ELR (cell line): ENCODE measurements at regions not wholly inside any gene's neighbourhood (a gene's known extent, or its start where the extent isn't known, plus 50 kb on each side); places are given as distances from the start of the nearest gene placed in this dataset.
A peak's percentile ranks its signal among the peaks of the same experiment; 100 is the strongest.
"Not testable (repeated sequence)": the region's sequence is repeated elsewhere in the genome, so short reads cannot be mapped to it uniquely, and the experiment has no call there.

ENCODE experiments used
- DNase-seq: peaks from one replicate; pipeline ENCODE4 v3.0.0-alpha.2; 2015; ENCODE audit warnings: low read depth

DNA sequence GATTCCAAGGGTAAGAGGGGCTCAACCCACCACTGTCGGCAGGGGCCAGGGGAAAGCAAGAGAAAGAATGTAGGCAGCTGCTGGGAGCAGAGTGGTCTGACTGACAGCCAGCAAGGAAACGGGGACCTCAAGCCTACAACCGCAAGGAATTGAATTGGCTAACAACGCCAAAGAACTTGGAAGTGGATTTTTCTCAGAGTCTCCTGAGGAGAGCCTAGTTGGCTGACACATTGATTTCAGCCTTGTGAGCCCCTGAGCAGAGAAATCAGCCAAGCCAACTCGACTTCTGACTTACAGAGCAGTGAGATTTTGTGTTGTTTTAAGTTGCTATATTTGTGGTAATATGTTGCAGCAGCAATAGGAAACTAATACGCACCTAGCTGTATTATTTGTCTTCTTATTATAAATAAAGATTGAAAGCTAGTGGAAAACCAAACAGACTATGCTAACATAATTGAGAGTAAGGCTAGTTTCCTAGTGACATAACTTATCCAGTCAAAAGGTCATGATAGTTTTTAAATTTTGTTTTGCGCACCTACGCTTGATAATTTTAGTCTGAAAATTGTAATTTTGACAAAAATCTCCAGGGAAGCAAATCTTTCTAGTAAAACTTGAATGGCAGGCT lies 145.8 kb upstream of the HCCS start:
- no peak for DNase-seq

- DNase-seq: no peak
These were observed 145.1 kb upstream of the HCCS start for GRCh38 chrX:10966057-10966456.

DNA sequence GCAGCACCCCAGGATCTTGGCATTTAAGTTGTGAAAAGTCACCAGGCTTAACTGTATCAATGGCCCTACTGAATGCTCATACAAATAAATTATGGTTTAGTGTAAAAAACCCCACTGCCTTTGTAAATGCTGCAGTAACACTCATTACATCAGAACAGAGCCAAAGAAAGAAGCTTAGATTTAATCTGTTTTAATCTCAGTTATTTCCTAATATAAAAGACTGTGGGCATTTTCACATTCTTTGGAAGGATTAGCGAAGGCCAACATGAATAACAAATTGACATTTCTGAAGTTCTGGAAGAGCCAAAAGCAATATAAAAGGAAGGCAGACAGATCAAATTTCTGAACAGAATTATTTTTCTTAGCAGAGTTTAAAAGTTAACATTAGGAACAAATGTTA lies 140.0 kb upstream of the HCCS start:
- DNase-seq: no peak

DNA sequence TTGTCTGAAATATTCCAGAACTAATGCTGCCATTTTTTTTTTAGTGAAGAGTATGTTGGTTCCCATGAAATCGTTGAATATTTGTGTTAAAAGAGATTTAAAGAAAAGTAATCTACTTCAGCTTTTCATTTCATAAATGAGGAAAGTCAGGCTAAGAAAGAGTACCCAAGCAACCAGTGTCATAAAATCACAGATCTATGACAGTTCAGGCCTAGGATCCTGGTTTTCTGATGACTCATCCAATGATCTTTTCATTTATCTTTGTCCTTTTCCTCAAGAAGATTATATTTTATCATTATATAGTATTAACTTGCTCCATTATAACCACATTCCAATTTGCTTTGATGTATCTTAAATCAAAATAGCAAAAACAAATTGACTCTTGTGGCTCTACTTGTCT lies 139.4 kb upstream of the HCCS start:
- DNase-seq: no peak

GRCh38 chrX:10972706-10973105 lies 138.4 kb upstream of the HCCS start:
- DNase-seq: no peak

DNA sequence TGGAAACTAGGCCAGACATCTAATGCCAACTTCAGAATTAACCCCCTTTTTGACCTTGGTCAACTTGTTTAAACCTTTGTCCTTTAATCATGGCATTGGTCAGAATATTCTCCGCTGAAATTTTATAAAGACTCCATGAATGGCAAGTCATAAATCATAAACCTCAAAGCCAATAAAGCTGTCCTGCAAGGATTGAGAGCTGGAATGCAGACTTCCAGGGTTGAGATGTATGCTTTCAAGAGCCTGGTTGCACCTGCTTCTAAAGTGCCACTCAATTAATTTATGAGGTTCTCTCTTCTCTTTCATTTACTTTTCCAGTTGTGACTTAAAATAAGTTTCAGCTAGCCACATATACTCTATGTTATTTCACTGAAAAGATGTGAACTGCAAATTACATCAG lies 136.2 kb upstream of the HCCS start:
- DNase-seq: no peak

- DNase-seq: peak; percentile 1
These were observed 131.2 kb upstream of the HCCS start for GRCh38 chrX:10979956-10980355.

GRCh38 chrX:10981506-10981905 lies 129.6 kb upstream of the HCCS start:
- DNase-seq: no peak

DNA sequence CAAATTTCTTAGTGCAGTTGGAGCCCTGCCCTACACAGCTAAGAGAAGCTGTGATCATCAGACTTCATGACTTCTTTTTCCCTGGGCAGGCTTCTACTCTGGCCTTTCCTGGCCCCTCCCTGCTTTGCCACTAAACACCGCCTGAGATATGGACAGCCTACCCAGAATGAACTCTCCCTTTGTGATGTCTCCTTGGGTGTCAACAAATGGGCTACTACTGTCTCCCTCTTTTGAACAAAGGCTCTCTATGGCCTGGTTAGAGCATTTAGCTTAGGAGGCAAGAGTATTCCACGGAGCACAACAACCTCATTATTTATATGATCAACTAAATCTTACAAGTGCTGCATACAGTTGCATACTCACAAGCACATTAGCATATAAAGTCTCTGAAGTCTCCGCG lies 127.6 kb upstream of the HCCS start:
- no peak for DNase-seq

- no peak for DNase-seq
These were observed 126.9 kb upstream of the HCCS start for GRCh38 chrX:10984213-10984612.

- DNase-seq: no peak
These were observed 124.5 kb upstream of the HCCS start for GRCh38 chrX:10986616-10987015.

DNA sequence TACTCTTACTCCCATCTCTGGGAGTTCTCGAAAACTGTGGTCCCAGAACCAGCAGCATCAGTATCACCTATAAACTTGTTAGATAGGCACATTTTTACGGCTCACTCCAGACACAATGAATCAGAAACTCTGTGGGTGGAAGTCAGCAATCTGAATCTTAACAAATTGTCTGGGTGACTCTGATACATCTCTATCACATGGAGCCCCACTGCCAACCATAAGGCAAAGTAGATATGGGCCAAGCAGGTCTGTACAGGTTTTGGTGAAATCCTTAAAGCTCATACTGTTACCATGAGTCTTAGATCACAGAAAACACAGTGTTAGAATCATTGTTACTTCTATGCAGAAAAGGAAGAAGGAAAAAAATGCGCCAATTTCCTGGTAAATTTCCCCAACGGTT lies 122.5 kb upstream of the HCCS start:
- no peak for DNase-seq

- peak; percentile 5 for DNase-seq
These were observed 121.7 kb upstream of the HCCS start for GRCh38 chrX:10989386-10989785.

GRCh38 chrX:10990418-10990817 lies 120.7 kb upstream of the HCCS start:
- DNase-seq: no peak

DNA sequence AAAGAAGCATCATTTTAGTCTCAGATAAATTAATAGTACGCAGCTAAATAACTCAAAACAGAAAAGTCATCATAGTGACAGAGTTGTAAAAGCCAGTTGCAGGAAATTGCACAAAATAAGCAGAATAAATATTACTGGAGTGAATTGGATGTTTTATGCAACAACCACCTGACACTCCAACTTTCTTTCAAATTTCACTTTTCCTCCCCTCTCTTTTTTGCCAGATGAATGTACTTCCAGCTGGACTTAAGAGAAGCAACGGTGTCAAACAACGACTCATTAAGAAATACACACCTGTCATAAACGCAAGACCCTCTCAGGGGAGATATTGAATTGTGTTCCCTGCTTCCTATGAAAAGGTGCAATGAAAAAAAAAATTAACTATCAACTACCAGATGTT lies 120.2 kb upstream of the HCCS start:
- DNase-seq: no peak

DNA sequence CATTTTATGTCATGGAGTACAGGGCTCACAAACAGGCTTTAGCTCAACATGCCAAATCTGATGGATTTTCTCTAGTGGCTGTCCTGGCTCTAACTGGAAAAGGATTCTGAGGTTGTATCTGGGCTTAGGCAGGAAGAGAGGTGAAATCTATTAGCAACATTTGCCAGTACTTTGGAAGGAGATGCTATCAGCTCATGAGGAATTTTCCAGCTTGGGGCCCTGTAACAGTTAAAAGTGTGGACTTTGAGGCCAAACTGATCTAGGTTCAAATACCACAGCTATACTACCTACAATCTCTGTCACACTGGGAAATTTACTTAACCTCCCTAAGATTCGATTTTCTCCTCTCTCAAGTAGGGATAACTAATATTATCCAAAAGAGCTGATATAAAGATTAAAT lies 119.0 kb upstream of the HCCS start:
- no peak for DNase-seq

GRCh38 chrX:11007076-11007475 lies 104.1 kb upstream of the HCCS start:
- not testable (repeated sequence) for DNase-seq

DNA sequence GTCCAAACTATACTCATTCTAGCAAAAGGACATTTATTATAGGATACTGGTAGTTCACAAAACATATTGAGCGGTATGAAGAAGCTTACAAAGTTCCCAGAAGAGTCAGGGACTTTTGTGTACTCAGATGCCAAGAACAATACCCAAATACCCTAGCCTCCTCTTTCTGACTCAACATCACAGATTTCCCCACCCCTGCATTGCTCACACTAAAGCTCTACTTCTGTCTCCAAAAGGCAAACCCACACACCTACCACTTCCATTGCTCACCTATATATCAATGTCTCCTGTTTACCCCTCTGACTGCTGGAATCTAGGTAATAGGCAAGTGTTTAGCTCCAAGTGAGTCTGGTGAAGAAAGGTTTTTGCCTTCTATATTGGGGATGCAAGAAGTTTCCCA lies 100.7 kb upstream of the HCCS start:
- no peak for DNase-seq

- DNase-seq: no peak
These were observed 94.4 kb upstream of the HCCS start for GRCh38 chrX:11016728-11017127.

- not testable (repeated sequence) for DNase-seq
These were observed 88.5 kb upstream of the HCCS start for GRCh38 chrX:11022588-11022987.

GRCh38 chrX:11039926-11040325 lies 71.2 kb upstream of the HCCS start:
- no peak for DNase-seq

GRCh38 chrX:11040405-11040804 lies 70.7 kb upstream of the HCCS start:
- no peak for DNase-seq

GRCh38 chrX:11040996-11041395 lies 70.1 kb upstream of the HCCS start:
- no peak for DNase-seq

DNA sequence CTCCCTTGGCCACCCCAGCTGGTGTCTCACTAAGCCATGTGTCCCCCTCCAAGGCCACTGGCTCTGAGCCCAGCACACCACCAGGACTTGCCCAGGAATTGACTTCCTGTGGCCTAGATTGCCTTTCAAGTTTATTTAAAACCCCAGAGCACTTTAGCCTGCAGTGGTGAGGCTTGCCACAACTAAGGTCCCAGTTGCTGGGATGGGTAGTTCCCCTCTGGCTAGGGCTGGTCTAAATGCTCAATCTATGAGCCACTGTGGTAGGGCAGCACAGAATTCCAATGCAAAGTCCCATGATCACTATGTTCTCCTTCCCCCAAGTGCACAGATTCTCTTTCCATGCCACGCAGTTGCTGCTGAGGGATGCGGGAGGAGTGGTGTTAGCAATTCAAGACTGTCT lies 61.1 kb upstream of the HCCS start:
- DNase-seq: no peak

DNA sequence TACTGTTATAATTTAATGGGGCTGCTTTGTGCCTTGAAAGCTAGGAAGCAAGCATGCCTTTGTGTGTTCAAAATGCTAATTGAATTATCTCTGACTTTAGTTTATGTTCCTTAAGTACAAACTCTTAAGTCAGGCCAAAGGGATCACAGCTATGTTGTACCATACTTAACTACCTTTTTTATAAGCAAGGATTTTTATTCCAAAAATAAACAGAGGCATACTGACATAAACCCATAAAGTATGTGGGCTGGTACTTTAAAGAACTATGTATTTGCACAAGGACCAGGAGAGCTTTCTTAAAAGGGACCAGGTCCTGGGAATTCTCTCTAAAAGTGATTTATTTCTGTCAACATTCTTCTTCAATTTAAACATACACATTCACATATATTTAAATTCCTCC lies 57.8 kb upstream of the HCCS start:
- no peak for DNase-seq
